Jurkat, Clone E6-1 (cell line): ENCODE measurements at regions not wholly inside any gene's neighbourhood (a gene's known extent, or its start where the extent isn't known, plus 50 kb on each side); places are given as distances from the start of the nearest gene placed in this dataset.

ENCODE experiments used
- DNase-seq: peaks from one replicate; pipeline ENCODE4 v3.0.0-alpha.2; 2011; ENCODE audit warnings: low read depth, low spot score
- H3K4me3 ChIP-seq: 2 replicates; pipeline ENCODE4 v1.5.1; 2011; ENCODE audit warnings: mild to moderate bottlenecking, low read length, control low read depth, moderate library complexity

DNA sequence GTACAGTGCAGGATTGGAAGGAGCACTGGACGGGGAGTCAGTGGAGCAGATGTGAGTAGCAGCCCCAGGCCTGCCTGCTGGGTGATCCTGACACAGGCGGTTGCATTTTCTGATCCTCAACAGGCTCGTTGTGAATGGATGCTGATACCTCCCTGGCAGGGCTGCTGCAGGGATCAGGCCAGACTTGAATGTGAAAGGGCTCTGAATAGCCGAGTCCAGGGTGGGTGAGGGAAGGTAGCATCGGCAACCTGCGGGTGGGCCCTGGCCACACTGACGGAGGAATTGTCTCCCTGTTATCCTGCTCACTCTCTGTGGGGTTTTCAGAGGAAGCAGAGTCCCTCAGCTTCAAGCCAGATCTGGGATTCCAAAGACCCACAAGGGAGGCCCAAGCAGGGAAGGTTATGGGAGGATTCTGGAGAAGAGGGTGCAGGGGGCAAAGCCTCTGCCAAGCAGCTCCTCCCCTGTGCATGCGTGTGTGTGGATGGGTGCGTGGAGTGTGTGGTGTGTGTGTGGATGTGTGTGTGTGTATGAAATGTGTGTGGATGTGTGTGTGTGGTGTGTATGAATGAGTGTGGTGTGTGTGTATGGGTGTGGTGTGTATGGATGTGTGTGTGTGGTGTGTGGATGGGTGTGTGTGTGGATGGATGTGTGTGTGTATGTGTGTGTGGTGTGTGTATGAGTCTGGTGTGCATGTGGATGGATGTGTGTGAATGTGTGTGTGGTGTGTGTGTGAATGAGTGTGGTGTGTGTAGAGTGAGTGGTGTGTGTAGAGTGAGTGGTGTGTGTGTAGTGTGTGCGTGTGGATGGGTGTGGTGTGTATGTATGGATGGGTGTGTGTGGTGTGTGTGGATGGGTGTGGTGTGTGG lies 100.3 kb downstream of the UBIAD1 start:
- no peak for DNase-seq

DNA sequence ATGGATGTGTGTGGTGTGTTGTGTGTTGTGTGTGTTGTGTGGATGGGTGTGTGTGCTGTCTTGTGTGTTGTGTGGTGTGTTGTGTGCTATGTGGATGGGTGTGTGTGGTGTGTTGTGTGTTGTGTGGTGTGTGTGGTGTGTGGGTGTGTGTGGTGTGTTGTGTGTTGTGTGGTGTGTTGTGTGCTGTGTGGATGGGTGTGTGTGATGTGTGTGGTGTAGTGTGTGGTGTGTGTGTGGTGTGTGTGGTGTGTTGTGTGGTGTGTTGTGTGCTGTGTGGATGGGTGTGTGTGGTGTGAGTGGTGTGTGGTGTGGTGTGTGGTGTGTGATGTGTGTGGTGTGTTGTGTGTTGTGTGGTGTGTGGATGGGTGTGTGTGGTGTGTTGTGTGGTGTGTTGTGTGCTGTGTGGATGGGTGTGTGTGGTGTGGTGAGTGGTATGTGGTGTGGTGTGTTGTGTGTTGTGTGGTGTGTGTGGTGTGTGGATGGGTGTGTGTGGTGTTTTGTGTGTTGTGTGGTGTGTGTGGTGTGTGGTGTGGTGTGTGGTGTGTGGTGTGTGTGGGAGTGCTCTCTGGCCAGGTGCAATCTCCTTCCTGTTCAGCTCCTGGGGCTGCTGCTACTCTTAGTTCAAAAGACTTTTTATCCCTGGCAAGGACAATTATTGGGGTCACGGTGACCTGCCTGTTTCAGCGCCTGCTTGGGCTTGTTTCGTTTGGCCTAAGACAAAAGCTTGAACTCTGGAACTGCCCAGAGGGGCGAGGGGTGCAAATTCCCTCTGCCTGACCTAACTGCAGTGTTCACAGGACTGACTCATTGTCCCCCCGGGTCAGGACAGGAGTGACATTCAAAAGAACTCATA lies 101.1 kb downstream of the UBIAD1 start:
- H3K4me3 ChIP-seq: no peak overlapping the region
- DNase-seq: peak; percentile 36

More for the DNA sequence above, 100.3 kb downstream of the UBIAD1 start:
- no peak overlapping the region for H3K4me3 ChIP-seq

DNA sequence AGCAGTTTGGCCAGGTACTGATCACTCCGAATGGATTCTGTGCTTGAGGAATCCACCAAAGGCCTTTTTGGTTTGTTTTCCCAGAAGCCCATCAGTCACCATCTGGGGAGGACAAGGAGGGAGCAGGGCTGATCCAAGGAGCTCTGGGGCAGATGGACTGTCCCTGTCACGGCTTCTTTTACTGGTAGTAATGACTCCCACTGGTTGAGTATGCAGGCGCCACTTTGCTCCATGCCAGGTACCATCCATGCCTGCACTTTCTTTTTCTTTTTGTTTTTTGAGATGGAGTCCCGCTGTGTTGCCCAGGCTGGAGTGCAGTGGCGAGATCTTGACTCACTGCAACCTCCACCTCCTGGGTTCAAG lies 101.7 kb downstream of the UBIAD1 start:
- no peak for DNase-seq
- no peak overlapping the region for H3K4me3 ChIP-seq

DNA sequence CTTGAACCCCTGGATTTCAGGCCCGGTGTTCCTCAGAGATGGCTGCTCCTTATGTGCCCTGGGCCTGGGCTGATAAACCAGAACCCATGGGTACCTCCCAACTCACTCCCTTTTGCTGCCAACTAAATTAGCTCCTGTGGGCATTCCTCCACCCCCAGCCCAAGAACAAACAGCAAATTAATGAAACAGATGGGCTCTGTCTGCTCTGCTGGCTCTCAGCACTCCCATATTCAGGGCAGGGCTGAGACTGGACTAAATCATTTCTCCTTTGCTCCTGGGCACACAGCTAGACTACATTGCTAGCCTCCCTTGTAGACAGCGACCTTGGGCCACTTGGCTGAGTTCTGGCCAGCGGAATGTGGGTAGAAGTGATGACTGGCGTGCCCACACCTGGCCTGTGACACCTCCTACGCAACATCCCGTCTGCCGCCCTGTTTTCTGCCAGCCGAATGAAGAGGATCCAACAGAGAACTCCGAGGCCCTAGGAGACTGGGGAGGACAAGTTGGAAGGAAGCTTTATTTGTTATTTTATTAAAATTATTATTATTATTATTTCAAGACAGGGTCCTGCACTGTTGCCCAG lies 101.9 kb upstream of the DISP3 start:
- H3K4me3 ChIP-seq: no peak overlapping the region
- DNase-seq: no peak

DNA sequence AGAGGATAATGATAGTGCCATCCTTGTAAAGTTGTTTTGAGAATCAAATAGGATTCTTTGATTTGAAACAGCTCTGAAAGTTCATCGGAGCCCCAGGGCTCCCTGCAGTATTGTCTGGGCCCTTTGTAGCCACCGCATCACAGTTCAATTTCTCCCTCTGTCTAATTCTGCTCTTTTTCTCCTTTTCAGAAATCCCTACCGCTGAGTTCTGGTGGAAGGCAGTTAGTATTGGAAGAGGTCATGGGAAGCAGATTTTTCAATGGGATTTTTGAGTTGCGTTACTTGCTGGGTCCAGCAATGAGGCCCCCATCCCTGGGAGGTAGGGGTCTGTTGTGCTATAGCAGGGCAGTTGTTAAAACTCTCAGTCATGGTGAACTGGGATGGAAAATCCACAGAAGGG lies 101.0 kb upstream of the DISP3 start:
- no peak overlapping the region for H3K4me3 ChIP-seq
- DNase-seq: no peak

DNA sequence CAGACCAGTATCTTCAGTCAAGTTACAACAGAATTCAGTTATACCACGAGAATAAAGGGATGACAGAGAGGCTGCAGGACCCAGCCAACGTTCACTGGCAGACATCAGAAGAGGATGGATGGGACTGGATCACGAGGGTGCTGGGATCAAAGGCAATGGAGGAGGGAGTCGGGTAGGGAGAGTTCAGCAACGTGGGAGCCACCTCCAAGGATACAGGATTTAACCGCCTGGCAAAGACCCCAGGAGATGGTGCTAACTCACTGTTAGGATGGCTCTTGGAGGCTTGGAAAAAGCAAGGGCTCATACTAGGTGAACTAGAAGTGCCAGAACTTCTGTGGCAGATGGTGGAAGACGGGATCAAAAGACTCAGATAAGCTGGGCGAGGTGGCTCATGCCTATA lies 99.1 kb upstream of the DISP3 start:
- DNase-seq: no peak
- H3K4me3 ChIP-seq: no peak overlapping the region

DNA sequence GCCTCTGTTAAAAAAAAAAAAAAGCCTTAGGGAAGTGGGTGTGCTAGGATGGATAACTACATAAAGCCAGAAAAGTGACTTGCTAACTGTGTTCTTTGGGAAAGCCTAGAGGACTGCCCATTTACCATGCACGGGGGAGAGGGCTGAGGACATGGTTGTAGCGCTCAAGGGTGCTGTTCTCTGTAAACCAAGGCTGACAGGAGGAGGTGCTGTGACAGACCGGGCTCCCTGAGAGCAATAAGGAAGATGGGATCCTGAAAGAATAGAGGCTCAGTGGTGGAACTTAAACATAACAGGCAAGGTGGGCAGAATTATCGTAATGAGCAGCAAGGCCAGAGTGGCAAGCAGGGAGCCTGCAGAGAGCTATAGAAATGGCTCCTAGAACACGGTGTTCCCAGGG lies 98.5 kb upstream of the DISP3 start:
- DNase-seq: no peak
- H3K4me3 ChIP-seq: no peak overlapping the region

DNA sequence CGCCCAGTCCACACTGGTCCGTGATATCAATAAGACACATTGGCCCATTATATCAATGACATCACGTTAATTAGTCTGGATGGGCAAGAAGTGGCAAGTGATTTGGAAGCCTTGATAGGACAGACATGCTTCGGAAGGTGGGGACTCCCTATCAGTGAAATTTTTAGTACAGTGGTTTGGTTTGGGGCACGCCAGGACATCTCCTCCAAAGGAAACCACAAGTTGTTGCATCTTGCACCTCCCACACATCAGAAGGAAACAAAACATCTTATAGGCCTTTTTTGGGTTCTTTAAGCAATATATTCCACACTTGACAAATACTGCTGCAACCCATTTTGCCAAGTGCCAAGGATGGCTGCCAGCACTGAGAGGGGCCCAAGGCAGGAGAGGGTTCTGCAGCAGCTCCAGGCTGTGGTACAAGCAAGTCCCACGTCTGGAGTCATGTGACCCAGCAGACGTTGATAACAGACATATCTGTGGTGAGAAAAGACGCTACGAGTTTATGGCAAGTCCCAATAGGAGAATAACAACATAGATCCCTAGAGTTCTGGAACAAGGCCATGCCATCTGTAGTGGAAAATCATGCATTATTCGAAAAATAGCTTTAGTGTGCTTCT lies 95.3 kb upstream of the DISP3 start:
- peak; percentile 48 for DNase-seq
- no peak overlapping the region; the same call in 1 of the 2 replicates for H3K4me3 ChIP-seq

DNA sequence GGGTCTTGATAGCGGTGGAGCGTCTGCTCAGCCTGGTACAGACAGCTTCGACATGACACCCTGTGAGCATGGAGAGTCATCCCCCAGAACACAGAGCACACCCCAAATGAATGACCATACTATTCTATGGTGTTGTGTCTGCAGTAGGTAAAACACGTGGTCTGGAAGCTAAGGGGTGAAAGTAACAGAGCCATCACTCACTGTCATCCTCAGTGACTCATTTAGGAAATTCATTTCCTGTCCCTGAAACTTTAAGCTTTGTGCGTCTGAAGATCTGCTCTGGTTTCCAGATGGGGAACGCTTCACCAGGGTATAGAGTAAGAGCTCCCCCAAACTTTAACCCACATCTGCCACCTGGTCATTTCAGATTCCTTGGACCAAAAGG lies 94.8 kb upstream of the DISP3 start:
- H3K4me3 ChIP-seq: no peak overlapping the region
- DNase-seq: peak; percentile 60

DNA sequence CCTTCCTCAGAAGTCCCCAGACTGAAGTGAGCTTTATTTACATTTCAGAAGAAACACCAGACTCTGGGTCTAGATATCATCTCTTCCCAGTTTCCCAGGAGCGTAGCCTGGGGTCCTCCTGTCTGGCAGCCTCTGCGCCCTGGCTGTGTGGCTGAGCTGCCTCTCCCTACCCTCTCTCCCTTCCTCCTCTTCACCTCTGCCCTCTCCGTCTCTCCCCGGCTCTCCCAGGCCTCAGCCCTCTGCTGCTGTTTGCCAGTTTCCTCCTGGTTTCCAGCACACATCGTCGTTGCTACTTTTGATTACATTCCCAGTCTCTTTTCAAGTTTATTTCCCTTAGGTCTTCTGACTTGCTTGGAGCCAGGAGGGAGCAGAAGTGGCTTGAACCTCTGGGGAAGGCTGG lies 91.1 kb upstream of the DISP3 start:
- H3K4me3 ChIP-seq: no peak overlapping the region
- no peak for DNase-seq

DNA sequence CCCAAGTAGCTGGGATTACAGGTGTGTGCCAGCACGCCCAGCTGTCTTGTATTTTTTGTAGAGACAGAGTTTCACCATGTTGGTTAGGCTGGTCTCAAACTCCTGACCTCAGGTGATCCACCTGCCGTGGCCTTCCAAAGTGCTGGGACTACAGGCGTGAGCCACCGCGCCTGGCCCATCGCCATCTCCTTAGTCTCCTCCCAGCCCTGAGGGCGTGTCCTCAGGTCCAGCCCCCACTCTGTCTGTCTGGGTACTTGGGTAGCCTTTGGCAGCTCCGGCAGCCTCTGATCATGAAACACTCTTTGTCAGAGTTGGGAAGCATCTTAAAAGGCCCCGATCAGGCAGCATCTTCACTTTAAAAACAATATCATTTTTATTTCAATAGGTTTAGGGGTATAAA lies 90.3 kb upstream of the DISP3 start:
- DNase-seq: no peak

DNA sequence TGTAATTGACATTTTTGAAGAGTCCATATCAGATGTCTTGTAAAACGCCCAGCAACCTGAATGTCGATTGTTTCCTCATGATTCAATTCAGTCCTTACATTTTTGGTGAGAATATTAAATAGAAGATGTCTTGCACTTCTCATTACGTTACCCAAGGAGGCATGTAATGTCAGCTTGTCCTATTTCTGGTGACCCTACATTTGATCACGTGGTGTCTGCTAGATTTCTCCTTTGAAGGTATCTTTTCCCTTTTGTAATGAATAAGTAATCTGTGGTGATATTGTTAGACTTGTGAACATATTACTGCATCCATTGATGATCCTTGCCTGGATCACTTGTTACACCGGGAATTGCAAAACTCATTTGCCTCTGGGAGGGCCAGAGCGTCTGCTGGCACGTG lies 87.6 kb upstream of the DISP3 start:
- DNase-seq: no peak
- no peak overlapping the region for H3K4me3 ChIP-seq

More for the DNA sequence above, 90.3 kb upstream of the DISP3 start:
- no peak overlapping the region for H3K4me3 ChIP-seq

DNA sequence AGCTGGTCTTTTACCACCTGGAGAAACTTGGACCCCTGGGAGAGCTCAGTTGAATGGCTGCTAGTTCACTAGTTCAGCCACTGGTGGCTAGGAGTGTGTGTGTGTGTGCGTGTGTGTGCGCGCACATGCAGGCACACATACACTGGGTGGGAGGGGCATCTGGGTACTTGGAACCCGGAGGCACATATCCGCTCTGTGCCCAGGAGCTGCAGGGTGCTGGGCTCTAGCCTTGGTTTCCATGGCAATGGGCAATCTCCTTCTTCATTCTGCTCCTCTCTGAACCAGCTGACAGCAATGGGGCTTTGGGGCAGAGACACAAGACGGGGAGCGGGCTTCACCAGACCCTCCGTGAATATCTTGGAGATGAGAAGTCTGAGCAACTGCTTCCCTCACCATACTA lies 87.1 kb upstream of the DISP3 start:
- DNase-seq: no peak
- no peak overlapping the region for H3K4me3 ChIP-seq

DNA sequence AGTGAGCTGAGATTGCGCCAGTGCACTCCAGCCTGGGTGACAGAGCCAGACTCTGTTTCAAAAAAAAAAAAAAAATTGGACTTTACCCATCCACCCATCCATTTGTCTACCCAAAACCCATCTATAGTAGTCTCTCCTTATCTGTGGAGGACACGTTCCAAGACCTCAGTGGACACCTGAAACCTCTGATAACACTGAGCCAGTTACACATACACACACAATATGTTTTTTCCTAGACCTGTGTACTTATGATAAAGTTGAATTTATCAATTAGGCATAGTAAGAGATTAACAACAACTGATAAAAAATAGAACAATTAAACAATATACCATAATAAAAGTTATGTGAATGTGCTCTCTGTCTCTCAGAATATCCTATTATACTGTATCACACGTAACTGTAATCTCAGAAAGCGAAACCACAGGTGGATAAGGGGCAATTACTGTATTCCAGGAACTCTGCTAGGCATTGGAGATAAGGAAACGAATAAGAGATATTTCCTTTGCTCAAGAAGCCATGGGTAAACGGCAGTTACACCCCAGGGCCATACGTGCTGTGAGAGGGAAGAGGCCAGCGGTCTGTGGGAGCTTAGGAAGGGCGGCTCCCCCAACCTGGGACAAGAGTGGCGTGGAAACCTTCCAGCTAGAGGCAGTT lies 84.2 kb upstream of the DISP3 start:
- H3K4me3 ChIP-seq: no peak overlapping the region
- DNase-seq: no peak

DNA sequence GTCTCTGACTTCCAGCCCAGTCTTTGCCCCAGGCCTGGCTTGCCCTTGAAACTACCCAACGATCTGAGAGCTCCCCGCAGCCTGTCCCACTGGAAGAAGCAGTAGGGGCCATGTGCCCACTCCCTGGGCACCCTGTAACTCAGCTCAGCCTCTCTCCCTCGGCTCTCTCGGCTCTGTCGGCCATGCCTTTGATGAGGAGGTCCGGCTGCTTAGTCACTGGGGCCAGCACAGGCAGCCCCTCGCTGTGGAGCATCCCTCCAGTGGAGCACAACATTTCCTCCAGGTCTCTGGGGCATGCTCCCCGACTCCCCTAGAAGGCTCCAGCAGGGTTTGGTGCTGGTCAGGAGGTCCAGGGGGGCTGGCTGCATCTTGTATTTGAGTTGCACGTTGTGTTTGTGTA lies 83.3 kb upstream of the DISP3 start:
- DNase-seq: no peak
- H3K4me3 ChIP-seq: no peak overlapping the region

DNA sequence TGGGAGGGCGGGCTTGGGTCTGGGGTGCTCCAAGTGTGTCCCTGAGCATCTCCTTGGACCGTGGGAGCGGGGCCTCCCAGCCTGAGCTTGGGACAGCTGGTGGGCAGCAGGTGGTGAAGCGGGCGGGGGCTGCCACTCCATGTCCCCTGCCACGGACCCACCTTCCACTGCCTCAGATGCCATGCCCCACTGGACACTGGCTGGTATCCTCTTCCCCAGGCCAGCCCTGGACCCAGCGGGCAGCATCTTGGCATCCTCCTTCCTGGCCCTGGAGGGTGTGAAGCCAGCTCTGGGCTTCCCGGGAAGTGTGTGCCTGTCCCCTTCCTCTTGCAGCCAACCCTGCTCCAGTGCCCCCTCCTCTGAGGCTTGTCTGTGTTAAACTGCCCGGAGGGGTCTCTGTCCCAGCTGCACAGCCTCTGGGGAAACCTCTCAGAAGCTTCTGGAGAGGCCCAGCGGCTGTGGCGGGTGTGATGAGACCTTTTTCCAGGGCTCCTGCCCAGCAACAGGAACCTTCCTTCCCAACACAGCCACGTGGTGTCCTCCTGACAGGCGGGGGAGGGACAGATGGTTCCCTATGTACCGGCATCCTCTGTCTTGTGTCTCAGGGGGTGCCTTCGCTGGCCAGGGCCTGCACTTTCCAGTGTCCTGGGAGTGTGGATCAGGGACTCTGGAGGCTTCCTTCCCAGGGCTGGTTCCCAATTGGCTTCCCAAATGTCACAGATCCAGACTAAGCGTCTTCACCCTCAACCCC lies 81.6 kb upstream of the DISP3 start:
- no peak overlapping the region for H3K4me3 ChIP-seq
- no peak for DNase-seq

DNA sequence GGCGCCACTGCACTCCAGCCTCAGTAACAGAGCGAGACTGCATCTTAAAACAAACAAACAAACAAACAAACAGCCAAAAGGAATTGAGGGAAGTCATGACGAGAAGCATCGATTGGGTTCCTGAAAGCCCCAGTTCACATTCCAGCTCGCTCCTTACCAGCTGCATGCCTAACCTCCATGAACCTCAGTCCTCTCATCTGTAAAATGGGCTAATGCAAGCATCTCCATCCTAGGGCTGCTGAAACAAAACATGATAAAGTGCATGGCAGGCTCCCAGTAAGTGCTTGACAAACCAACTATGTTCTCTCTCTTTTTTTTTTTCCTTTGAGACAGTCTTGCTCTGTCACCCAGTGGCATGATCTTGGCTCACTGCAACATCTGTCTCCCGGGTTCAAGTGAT lies 79.7 kb upstream of the DISP3 start:
- DNase-seq: no peak
- no peak overlapping the region for H3K4me3 ChIP-seq

DNA sequence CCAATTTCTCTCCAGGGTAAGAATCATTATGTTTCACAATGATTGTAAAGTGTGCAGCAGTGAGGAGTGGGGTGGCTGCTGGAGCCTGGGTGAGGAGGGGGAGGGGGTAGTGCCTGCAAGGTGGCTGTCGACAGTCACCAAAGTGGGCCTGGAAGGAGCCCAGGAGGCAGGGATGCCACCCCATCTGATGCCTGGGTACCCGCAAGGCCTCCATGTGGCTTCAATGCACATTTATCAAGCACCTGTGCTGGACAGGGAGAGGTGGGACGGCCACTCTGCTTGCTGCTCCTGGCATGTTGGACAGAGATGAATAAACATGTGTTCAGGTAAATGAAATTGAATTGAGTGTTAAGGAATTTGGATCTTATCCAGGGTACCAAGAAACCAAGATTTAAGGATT lies 78.8 kb upstream of the DISP3 start:
- no peak for DNase-seq

DNA sequence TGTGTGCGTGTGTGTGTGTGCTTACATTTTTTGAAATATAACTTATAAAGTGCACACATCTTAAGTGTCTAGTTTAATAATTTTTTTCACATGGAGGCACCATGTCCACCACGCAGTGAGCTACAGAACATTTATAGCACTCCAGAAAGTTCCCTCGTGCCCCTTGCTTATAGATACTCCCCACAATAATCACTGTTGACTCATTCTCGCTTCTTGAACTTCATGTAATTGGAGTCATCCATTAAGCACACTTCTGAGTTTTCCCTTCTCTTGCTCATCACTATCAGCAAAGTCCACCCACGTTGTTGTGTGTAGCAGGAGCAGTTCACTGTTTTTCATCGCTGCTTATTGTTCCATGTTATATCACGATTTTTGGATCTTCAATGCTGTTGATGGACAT lies 78.4 kb upstream of the DISP3 start:
- no peak for DNase-seq
- no peak overlapping the region for H3K4me3 ChIP-seq

More for the DNA sequence above, 78.8 kb upstream of the DISP3 start:
- no peak overlapping the region for H3K4me3 ChIP-seq
